Sigmoid colon (tissue), 6 donors: ENCODE measurements at regions not wholly inside any gene's neighbourhood (a gene's known extent, or its start where the extent isn't known, plus 50 kb on each side); places are given as distances from the start of the nearest gene placed in this dataset.
A peak's percentile ranks its signal among the peaks of the same experiment; 100 is the strongest.

Experiments used
- DNase-seq: peaks from one replicate; pipeline ENCODE4 v3.0.0-alpha.2; 2019
- H3K27ac ChIP-seq, 4 donors: fragments of 200-600 bp; sonication (generic); one replicate each; pipeline ENCODE4 v1.5.1; 2016 to 2019; ENCODE audit warnings: mild to moderate bottlenecking in 1 of 4
- H3K27me3 ChIP-seq, 3 donors: fragments of 200-600 bp; sonication (generic); one replicate each; pipeline ENCODE4 v1.5.1; 2019; ENCODE audit warnings: mild to moderate bottlenecking in 1 of 3
- H3K36me3 ChIP-seq, 4 donors: fragments of 200-600 bp; sonication (generic); one replicate each; pipeline ENCODE4 v1.5.1; 2016 to 2019
- H3K4me1 ChIP-seq, 4 donors: fragments of 200-600 bp; sonication (generic); one replicate each; pipeline ENCODE4 v1.5.1; 2017 to 2019
- H3K4me3 ChIP-seq, 4 donors: fragments of 200-600 bp; sonication (generic); one replicate each; pipeline ENCODE4 v1.5.1; 2017 to 2019; ENCODE audit warnings: mild to moderate bottlenecking in 2 of 4, moderate library complexity in 1 of 4
- H3K9me3 ChIP-seq, 4 donors: fragments of 200-600 bp in 3 of 4; sonication (generic) in 3 of 4; one replicate each; pipeline versions ENCODE4 v1.5.1 to v1.6.1; 2013 to 2019
- EP300 ChIP-seq, 4 donors: sonication (generic); formaldehyde crosslinking; IDR thresholded peaks; one replicate each; pipeline ENCODE4 v1.6.1; 2017; ENCODE audit warnings: antibody characterized with exemption in 4 of 4
- POLR2A ChIP-seq, 2 donors: fragments of 450-650 bp; IDR thresholded peaks; one replicate each; pipeline ENCODE4 v1.6.1; 2016; ENCODE audit warnings: antibody characterized with exemption in 2 of 2, mild to moderate bottlenecking in 2 of 2, moderate library complexity in 2 of 2
- POLR2AphosphoS5 ChIP-seq, 4 donors: sonication (generic); formaldehyde crosslinking; IDR thresholded peaks; one replicate each; pipeline ENCODE4 v1.6.1; 2017; ENCODE audit warnings: antibody characterized with exemption in 4 of 4
- WGBS, 2 donors: extraction: QIAGEN DNeasy Blood & Tissue Kit; methylation state at CpG; one replicate each; pipeline ENCODE4 v1.1.7; 2013; 5-methylcytosine and 5-hydroxymethylcytosine counted together
- intact Hi-C: fragments of 100-400 bp; cut with DNase I; formaldehyde crosslinking; loops from one replicate; pipeline ENCODE4 v1.15.1; 2023
- TF ChIP-seq, protein P1 (sequence below), 4 experiments: fragments of 450-650 bp in 3 of 4; fragments of 200-600 bp in 1 of 4; IDR thresholded peaks; one replicate each; pipeline ENCODE4 v1.5.1; 2016 to 2019; ENCODE audit warnings: antibody characterized with exemption in 4 of 4, mild to moderate bottlenecking in 3 of 4, moderate library complexity in 2 of 4
- donor health status: healthy with polysubstance abuse.
- donor health status: healthy.

DNA sequence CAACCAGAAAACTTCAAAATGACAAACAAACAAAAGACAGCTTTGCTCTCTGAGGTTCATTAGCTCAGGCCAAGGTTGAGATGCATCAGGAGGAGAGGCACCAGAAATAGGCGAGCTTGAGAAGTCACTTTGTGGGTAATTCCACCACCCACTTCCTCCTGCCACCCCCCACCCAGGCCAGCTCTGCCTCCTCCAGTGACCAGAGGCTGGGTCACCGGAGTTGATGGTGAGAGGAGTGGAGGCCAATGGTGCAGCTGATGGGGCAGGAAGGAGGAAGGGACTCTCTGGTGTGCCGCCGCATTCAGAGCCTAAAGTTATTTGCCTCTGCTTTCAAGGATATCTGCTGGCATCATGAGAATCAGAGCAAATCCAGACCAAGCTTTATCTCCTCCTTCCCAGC lies 73.8 kb upstream of the ASTN2 start:
- TF ChIP-seq POLR2AphosphoS5 (IDR thresholded peaks at IDR 0.05) (no peak), EP300 (IDR thresholded peaks at IDR 0.05) (no peak), POLR2A (IDR thresholded peaks at IDR 0.05) (no peak)
- TF ChIP-seq, protein P1, sequence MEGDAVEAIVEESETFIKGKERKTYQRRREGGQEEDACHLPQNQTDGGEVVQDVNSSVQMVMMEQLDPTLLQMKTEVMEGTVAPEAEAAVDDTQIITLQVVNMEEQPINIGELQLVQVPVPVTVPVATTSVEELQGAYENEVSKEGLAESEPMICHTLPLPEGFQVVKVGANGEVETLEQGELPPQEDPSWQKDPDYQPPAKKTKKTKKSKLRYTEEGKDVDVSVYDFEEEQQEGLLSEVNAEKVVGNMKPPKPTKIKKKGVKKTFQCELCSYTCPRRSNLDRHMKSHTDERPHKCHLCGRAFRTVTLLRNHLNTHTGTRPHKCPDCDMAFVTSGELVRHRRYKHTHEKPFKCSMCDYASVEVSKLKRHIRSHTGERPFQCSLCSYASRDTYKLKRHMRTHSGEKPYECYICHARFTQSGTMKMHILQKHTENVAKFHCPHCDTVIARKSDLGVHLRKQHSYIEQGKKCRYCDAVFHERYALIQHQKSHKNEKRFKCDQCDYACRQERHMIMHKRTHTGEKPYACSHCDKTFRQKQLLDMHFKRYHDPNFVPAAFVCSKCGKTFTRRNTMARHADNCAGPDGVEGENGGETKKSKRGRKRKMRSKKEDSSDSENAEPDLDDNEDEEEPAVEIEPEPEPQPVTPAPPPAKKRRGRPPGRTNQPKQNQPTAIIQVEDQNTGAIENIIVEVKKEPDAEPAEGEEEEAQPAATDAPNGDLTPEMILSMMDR (IDR thresholded peaks at IDR 0.05): no peak
- intact Hi-C loops: no loop called here
- Histone ChIP-seq H3K4me1 (peaks cover 0 to 6% (median 2%) of the 10 kb centered on the region in 4 donors), H3K36me3 (no peaks in the 10 kb centered on the region), H3K4me3 (no peak overlapping the region), H3K27me3 (no peaks in the 10 kb centered on the region), H3K27ac (no peak overlapping the region), H3K9me3 (no peaks in the 10 kb centered on the region)
- 79 to 93% methylated on average over 4 of the region's 4 CpGs for WGBS, 2 donors
- no peak for DNase-seq

DNA sequence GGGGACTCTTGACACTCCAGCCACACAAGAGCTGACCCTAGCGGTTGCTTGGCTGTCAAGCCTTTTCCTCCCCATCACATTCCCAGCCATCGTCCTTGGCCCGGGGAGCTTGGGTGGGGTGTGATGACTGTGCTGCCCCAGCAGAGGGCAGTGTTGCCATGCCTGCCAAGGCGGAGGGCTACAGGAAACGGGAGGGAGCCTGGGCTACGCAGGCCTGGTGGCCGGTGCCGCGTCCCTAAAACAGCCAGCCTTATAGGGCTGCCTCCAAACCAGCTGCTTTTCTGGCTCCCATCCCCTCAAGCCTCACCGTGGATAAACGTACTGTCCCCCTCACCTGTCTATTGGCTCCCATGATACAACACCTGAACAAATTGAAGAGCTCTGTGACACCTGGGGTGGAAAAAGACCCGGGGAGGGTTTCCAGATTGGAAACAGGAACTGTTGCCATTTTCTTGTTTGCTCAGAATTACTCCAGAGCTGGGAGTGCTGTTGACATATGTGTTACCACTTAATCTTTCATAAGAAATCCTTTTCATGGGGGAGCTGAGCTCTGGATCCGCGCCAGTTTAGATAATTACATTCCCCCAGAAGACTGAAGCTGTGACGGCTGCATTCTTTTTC lies 72.8 kb upstream of the ASTN2 start:
- WGBS, 2 donors: 4 to 12% methylated on average over 15 of the region's 15 CpGs
- H3K4me1 ChIP-seq: peaks cover 0 to 6% (median 2%) of the 10 kb centered on the region in 4 donors
- intact Hi-C loops: no loop called here
- H3K9me3 ChIP-seq: no peaks in the 10 kb centered on the region
- H3K4me3 ChIP-seq: no peak overlapping the region
- no peaks in the 10 kb centered on the region for H3K36me3 ChIP-seq
- DNase-seq: peak; percentile 74
- no peak overlapping the region for H3K27ac ChIP-seq
- TF ChIP-seq, protein P1 (IDR thresholded peaks at IDR 0.05): peak; percentile 18 to 74 (median 62)
- TF ChIP-seq EP300 (IDR thresholded peaks at IDR 0.05): no peak
- no peaks in the 10 kb centered on the region for H3K27me3 ChIP-seq

DNA sequence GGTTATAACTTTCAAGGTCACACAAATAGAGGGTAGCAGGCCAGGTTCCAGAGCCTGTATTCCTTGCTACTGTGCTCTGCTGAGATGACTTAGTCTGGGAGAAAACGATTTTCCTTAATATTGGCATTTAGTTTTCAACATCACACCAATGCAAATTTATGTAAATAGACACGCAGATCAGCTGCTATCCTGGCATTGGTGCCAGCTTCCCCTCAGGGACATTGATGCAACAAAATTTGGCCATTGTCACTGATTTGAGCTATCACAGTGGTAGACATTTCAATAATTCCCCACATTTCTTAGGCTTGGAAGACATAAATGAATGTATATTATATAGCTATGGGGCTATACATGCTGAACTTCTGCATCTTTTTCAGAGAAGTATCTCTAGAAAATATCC lies 71.6 kb upstream of the ASTN2 start:
- no peak overlapping the region for H3K27ac ChIP-seq
- H3K4me1 ChIP-seq: peaks cover 0 to 6% (median 2%) of the 10 kb centered on the region in 4 donors
- no peak for DNase-seq
- WGBS, 2 donors: 62 to 63% methylated on average over 2 of the region's 2 CpGs
- H3K27me3 ChIP-seq: no peaks in the 10 kb centered on the region
- H3K4me3 ChIP-seq: no peak overlapping the region
- intact Hi-C loops: no loop called here
- no peak for TF ChIP-seq POLR2A (IDR thresholded peaks at IDR 0.05)
- TF ChIP-seq EP300 (IDR thresholded peaks at IDR 0.05): no peak
- TF ChIP-seq POLR2AphosphoS5 (IDR thresholded peaks at IDR 0.05): no peak
- H3K9me3 ChIP-seq: no peaks in the 10 kb centered on the region
- no peaks in the 10 kb centered on the region for H3K36me3 ChIP-seq

DNA sequence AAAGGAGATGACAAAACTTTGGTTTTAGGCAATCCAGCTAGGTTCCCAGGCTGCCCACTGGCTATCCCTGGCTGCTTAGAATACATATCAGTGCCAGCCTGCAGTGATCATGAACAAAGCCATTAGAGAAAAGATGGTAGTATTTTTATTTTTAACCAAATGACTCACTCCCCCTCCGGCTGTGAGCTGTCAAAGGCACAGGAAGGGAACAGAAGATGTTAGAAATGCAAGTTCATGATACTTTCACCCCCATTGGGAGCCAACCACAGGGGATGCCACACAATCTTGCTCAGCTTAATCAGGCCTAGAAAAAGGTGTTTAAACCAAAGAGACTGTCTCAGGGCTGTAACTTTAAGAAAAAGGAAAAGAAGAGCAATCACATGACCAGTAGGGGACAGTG lies 70.3 kb upstream of the ASTN2 start:
- Histone ChIP-seq H3K4me1 (peaks cover 0 to 6% (median 2%) of the 10 kb centered on the region in 4 donors), H3K9me3 (no peaks in the 10 kb centered on the region), H3K27me3 (no peaks in the 10 kb centered on the region), H3K27ac (no peak overlapping the region), H3K36me3 (no peaks in the 10 kb centered on the region), H3K4me3 (no peak overlapping the region)
- intact Hi-C loops: no loop called here
- no peak for TF ChIP-seq POLR2A (IDR thresholded peaks at IDR 0.05)
- TF ChIP-seq POLR2AphosphoS5 (IDR thresholded peaks at IDR 0.05): no peak
- 22 to 64% methylated on average over 1 of the region's 1 CpG for WGBS, 2 donors
- DNase-seq: no peak

DNA sequence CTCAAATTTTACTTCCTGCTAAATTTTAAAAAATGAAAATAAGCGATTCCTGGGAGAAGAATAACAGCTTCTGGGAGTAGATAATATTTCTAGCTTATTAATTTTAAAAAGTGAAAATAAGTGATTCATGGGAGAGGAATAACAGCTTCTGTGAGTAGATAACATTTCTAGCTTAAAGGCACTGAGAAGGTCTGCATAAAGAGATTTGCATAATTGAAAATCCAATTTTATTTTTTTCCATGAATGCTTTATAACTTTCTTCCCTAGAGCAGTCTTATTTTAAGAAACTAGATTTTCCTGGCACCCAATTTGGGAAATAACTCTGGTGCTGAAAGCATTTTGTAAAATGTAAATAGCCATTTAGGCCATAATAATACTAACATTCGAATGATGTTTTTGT lies 65.9 kb upstream of the ASTN2 start:
- WGBS, 2 donors: 76 to 92% methylated on average over 2 of the region's 2 CpGs
- no peak for DNase-seq
- Histone ChIP-seq H3K9me3 (no peaks in the 10 kb centered on the region), H3K4me1 (no peaks in the 10 kb centered on the region), H3K36me3 (no peaks in the 10 kb centered on the region), H3K4me3 (no peak overlapping the region), H3K27me3 (no peaks in the 10 kb centered on the region), H3K27ac (no peak overlapping the region)
- no peak for TF ChIP-seq POLR2AphosphoS5 (IDR thresholded peaks at IDR 0.05)
- TF ChIP-seq EP300 (IDR thresholded peaks at IDR 0.05): no peak
- no peak for TF ChIP-seq POLR2A (IDR thresholded peaks at IDR 0.05)
- intact Hi-C loops: no loop called here

DNA sequence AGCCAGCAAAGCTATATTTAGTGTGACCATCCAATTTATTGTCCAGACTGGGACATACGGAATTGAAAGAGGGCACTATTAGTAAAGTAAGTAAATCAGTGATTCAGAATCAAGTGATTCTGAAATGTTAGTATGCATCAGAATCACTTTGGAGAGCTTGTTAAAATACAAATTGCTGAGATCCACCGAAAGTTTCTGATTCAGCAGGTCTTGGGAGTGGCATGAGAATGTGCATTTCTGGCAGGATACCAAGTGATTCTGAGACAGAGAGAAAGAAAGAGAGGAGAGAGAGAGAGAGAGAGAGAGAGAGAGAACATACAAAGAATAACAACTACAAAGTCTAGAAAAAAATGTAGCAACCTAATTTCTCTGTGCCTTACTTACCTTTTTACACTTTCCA lies 65.4 kb upstream of the ASTN2 start:
- no peak overlapping the region for H3K4me3 ChIP-seq
- intact Hi-C loops: no loop called here
- H3K36me3 ChIP-seq: no peaks in the 10 kb centered on the region
- TF ChIP-seq POLR2A (IDR thresholded peaks at IDR 0.05): no peak
- TF ChIP-seq, protein P1 (IDR thresholded peaks at IDR 0.05): no peak
- TF ChIP-seq POLR2AphosphoS5 (IDR thresholded peaks at IDR 0.05): no peak
- TF ChIP-seq EP300 (IDR thresholded peaks at IDR 0.05): no peak
- H3K4me1 ChIP-seq: no peaks in the 10 kb centered on the region
- H3K27me3 ChIP-seq: no peaks in the 10 kb centered on the region
- no peaks in the 10 kb centered on the region for H3K9me3 ChIP-seq
- H3K27ac ChIP-seq: no peak overlapping the region
- no peak for DNase-seq
- WGBS, 2 donors: 39 to 72% methylated on average over 2 of the region's 2 CpGs
